Neural crest cell (in vitro differentiated cells): ENCODE measurements at regions not wholly inside any gene's neighbourhood (a gene's known extent, or its start where the extent isn't known, plus 50 kb on each side); places are given as distances from the start of the nearest gene placed in this dataset.
"Not testable (repeated sequence)": the region's sequence is repeated elsewhere in the genome, so short reads cannot be mapped to it uniquely, and the experiment has no call there.

Source experiments
- DNase-seq: peaks from one replicate; pipeline ENCODE4 v3.0.0; 2021; ENCODE audit warnings: low read depth, mixed read lengths, low spot score
- H3K27ac Mint-ChIP-seq: one replicate; pipeline ENCODE4 v1.8.0; 2021; ENCODE audit warnings: mild to moderate bottlenecking, mixed read lengths; ENCODE audit not compliant: unreplicated experiment
- H3K27me3 Mint-ChIP-seq: 2 replicates; pipeline ENCODE4 v1.8.0; 2021; ENCODE audit warnings: low read depth, mild to moderate bottlenecking, mixed read lengths
- H3K36me3 Mint-ChIP-seq: 2 replicates; pipeline ENCODE4 v1.8.0; 2021; ENCODE audit warnings: low read depth, mild to moderate bottlenecking, mixed read lengths
- H3K4me1 Mint-ChIP-seq: 2 replicates; pipeline ENCODE4 v1.8.0; 2021; ENCODE audit warnings: mixed read lengths
- H3K4me3 Mint-ChIP-seq: one replicate; pipeline ENCODE4 v1.8.0; 2021; ENCODE audit warnings: mild to moderate bottlenecking, mixed read lengths
- H3K9me3 Mint-ChIP-seq: 2 replicates; pipeline ENCODE4 v1.8.0; 2021; ENCODE audit warnings: mixed read lengths
- CTCF ChIP-seq: fragments of 200-600 bp; sonication (generic); conservative IDR thresholded peaks from 2 replicates; pipeline ENCODE4 v1.5.0; 2021; ENCODE audit warnings: antibody characterized with exemption, mild to moderate bottlenecking

GRCh38 chr11:106305458-106305857 lies 228.0 kb downstream of the AASDHPPT start:
- H3K4me3 Mint-ChIP-seq = no peak overlapping the region
- no peaks in the 10 kb centered on the region for H3K4me1 Mint-ChIP-seq
- H3K9me3 Mint-ChIP-seq = peaks cover 16% of the 10 kb centered on the region
- no peak overlapping the region for H3K27ac Mint-ChIP-seq
- no peak for DNase-seq
- H3K27me3 Mint-ChIP-seq = no peaks in the 10 kb centered on the region
- no peak for TF ChIP-seq CTCF
- H3K36me3 Mint-ChIP-seq = no peaks in the 10 kb centered on the region

GRCh38 chr11:106306942-106307341 lies 229.5 kb downstream of the AASDHPPT start:
- no peak overlapping the region for H3K4me3 Mint-ChIP-seq
- H3K4me1 Mint-ChIP-seq = no peaks in the 10 kb centered on the region
- no peak for DNase-seq
- H3K27ac Mint-ChIP-seq = no peak overlapping the region
- peak; percentile 12 for TF ChIP-seq CTCF
- H3K9me3 Mint-ChIP-seq = peaks cover 16% of the 10 kb centered on the region
- H3K27me3 Mint-ChIP-seq = no peaks in the 10 kb centered on the region
- H3K36me3 Mint-ChIP-seq = no peaks in the 10 kb centered on the region

- DNase-seq = no peak
- peaks cover 11% of the 10 kb centered on the region for H3K9me3 Mint-ChIP-seq
- no peak overlapping the region for H3K27ac Mint-ChIP-seq
- no peaks in the 10 kb centered on the region for H3K36me3 Mint-ChIP-seq
- H3K27me3 Mint-ChIP-seq = no peaks in the 10 kb centered on the region
- H3K4me3 Mint-ChIP-seq = no peak overlapping the region
- no peak for TF ChIP-seq CTCF
- H3K4me1 Mint-ChIP-seq = no peaks in the 10 kb centered on the region
Observed at GRCh38 chr11:106309070-106309684, 231.7 kb downstream of the AASDHPPT start.

GRCh38 chr11:106311531-106312230 lies 234.2 kb downstream of the AASDHPPT start:
- Mint-ChIP-seq H3K27me3 (no peaks in the 10 kb centered on the region), H3K4me3 (no peak overlapping the region), H3K4me1 (peaks cover 11% of the 10 kb centered on the region), H3K9me3 (peaks cover 4% of the 10 kb centered on the region), H3K36me3 (peaks cover under 1% of the 10 kb centered on the region), H3K27ac (no peak overlapping the region)
- no peak for DNase-seq
- no peak for TF ChIP-seq CTCF

GRCh38 chr11:106317208-106317773 lies 239.8 kb downstream of the AASDHPPT start:
- H3K4me3 Mint-ChIP-seq, DNase-seq, H3K27me3 Mint-ChIP-seq: not testable (repeated sequence)
- Mint-ChIP-seq H3K36me3 (peaks cover 11% of the 10 kb centered on the region), H3K27ac (peak overlapping the region; percentile 96), H3K9me3 (peaks cover 12% of the 10 kb centered on the region), H3K4me1 (peaks cover 13% of the 10 kb centered on the region)

GRCh38 chr11:106321601-106322000 lies 244.1 kb downstream of the AASDHPPT start:
- Mint-ChIP-seq H3K4me3 (no peak overlapping the region), H3K27me3 (no peaks in the 10 kb centered on the region), H3K9me3 (peaks cover 15% of the 10 kb centered on the region), H3K4me1 (peaks cover 4% of the 10 kb centered on the region), H3K27ac (no peak overlapping the region), H3K36me3 (peaks cover 11% of the 10 kb centered on the region)
- no peak for TF ChIP-seq CTCF
- no peak for DNase-seq
